ENCODE measurements at regions not wholly inside any gene's neighbourhood (a gene's known extent, or its start where the extent isn't known, plus 50 kb on each side); places are given as distances from the start of the nearest gene placed in this dataset.

- peaks cover 28% of the 10 kb centered on the region for H3K4me1 Mint-ChIP-seq
- H3K4me3 Mint-ChIP-seq: no peak overlapping the region
- peaks cover 7% of the 10 kb centered on the region for H3K9me3 Mint-ChIP-seq
- no peak for TF ChIP-seq CTCF (IDR thresholded peaks at IDR 0.05)
- no peak overlapping the region for H3K27ac Mint-ChIP-seq
- H3K27me3 Mint-ChIP-seq (ENCODE audit: low read depth, poor library complexity): peaks cover 7% of the 10 kb centered on the region
- DNase-seq: no peak
- peaks cover 7% of the 10 kb centered on the region for H3K36me3 Mint-ChIP-seq (ENCODE audit: low read depth)
Measured at GRCh38 chr10:65808687-65809333, 1117.0 kb upstream of the LRRTM3 start.

GRCh38 chr10:65811931-65812525, 1113.8 kb upstream of the LRRTM3 start:
- H3K27me3 Mint-ChIP-seq (ENCODE audit: low read depth, poor library complexity): peaks cover 7% of the 10 kb centered on the region

GRCh38 chr10:65816536-65816935, 1109.3 kb upstream of the LRRTM3 start:
- Mint-ChIP-seq H3K36me3 (ENCODE audit: low read depth) (peaks cover 3% of the 10 kb centered on the region), H3K4me3 (no peak overlapping the region), H3K9me3 (peaks cover 2% of the 10 kb centered on the region), H3K4me1 (no peaks in the 10 kb centered on the region), H3K27ac (no peak overlapping the region), H3K27me3 (ENCODE audit: low read depth, poor library complexity) (peaks cover 4% of the 10 kb centered on the region)
- DNase-seq: no peak
- no peak for TF ChIP-seq CTCF (IDR thresholded peaks at IDR 0.05)

More at GRCh38 chr10:65811931-65812525, 1113.8 kb upstream of the LRRTM3 start:
- DNase-seq: no peak
- no peak overlapping the region for H3K4me3 Mint-ChIP-seq
- no peak for TF ChIP-seq CTCF (IDR thresholded peaks at IDR 0.05)
- H3K9me3 Mint-ChIP-seq: peaks cover 7% of the 10 kb centered on the region
- H3K36me3 Mint-ChIP-seq (ENCODE audit: low read depth): peaks cover 7% of the 10 kb centered on the region
- H3K4me1 Mint-ChIP-seq: peaks cover under 1% of the 10 kb centered on the region
- H3K27ac Mint-ChIP-seq: no peak overlapping the region

DNA sequence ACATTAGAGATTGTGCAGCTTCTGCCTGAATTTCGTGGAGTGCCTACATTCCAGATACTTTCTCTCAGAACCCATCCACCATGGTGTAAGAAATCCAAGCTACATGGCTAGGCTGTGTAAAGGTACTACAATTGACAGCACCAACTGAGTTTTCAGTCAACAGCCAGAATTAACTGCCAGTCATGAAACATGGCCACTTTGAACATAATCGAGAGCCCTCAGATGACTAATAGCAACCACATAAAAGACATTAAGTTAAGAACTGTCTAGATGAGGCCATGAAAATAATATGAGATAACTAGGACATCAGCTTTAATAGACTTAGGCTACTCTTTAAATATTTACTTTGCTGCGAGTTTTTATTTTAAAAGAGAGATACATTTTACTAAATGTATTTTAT, 1106.8 kb upstream of the LRRTM3 start:
- peaks cover 8% of the 10 kb centered on the region for H3K9me3 Mint-ChIP-seq
- H3K36me3 Mint-ChIP-seq (ENCODE audit: low read depth): no peaks in the 10 kb centered on the region
- no peaks in the 10 kb centered on the region for H3K27me3 Mint-ChIP-seq (ENCODE audit: low read depth, poor library complexity)
- H3K4me1 Mint-ChIP-seq: no peaks in the 10 kb centered on the region
- TF ChIP-seq CTCF (IDR thresholded peaks at IDR 0.05): no peak
- H3K4me3 Mint-ChIP-seq: no peak overlapping the region
- no peak for DNase-seq
- no peak overlapping the region for H3K27ac Mint-ChIP-seq

DNA sequence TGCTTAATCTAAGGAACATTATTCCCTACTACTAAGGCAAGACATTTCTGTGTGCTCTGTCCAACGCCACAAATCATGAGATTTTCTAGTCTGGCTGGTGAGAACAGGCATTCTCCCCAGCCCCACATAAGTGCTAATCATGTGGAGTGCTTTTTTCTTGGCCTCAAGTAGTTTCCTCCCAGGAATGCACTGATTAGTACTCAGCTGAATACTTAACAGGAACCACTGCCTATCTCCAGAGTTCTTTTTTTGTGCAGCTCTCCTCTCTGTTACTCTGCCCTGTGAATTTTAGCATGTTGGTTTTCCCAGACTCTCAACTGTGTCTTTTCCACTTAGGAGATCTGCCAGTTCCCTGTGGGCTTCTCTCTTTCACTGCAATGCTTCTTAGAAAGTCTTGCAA, 1098.5 kb upstream of the LRRTM3 start:
- no peaks in the 10 kb centered on the region for H3K36me3 Mint-ChIP-seq (ENCODE audit: low read depth)
- peak overlapping the region; percentile 54 for H3K27ac Mint-ChIP-seq
- no peaks in the 10 kb centered on the region for H3K27me3 Mint-ChIP-seq (ENCODE audit: low read depth, poor library complexity)
- H3K4me1 Mint-ChIP-seq: peaks cover 12% of the 10 kb centered on the region
- H3K9me3 Mint-ChIP-seq: peaks cover 8% of the 10 kb centered on the region
- DNase-seq: no peak
- no peak for TF ChIP-seq CTCF (IDR thresholded peaks at IDR 0.05)
- H3K4me3 Mint-ChIP-seq: no peak overlapping the region

DNA sequence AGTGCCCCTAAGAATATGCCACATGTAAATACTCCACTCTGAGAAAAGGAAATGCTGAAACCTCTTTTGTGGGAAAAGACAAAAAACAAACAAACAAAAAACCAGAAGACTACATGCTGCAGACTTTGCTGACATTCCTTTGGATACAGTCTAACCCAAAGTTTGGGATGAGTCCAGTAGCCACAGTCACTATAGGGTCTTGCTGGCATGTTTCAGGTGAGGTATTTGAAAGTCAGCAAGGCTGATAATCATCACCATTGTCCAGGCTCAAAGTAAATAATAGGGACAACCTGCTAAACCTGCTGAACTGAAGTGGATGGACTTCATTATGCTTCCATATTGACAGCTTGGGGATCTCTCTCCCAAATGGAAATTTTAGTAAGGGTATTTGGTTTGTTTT, 1087.0 kb upstream of the LRRTM3 start:
- no peak overlapping the region for H3K4me3 Mint-ChIP-seq
- no peaks in the 10 kb centered on the region for H3K27me3 Mint-ChIP-seq (ENCODE audit: low read depth, poor library complexity)
- H3K27ac Mint-ChIP-seq: no peak overlapping the region
- H3K4me1 Mint-ChIP-seq: no peaks in the 10 kb centered on the region
- no peaks in the 10 kb centered on the region for H3K36me3 Mint-ChIP-seq (ENCODE audit: low read depth)
- no peak for DNase-seq
- no peaks in the 10 kb centered on the region for H3K9me3 Mint-ChIP-seq
- TF ChIP-seq CTCF (IDR thresholded peaks at IDR 0.05): no peak
